GM12873 (cell line): ENCODE measurements at regions not wholly inside any gene's neighbourhood (a gene's known extent, or its start where the extent isn't known, plus 50 kb on each side); places are given as distances from the start of the nearest gene placed in this dataset.

Source experiments
- TF ChIP-seq, protein P1 (sequence below): IDR thresholded peaks from 2 replicates; pipeline ENCODE4 v1.5.1; 2012; ENCODE audit warnings: low read depth, mild to moderate bottlenecking, moderate library complexity, low read length, control low read depth; ENCODE audit not compliant: insufficient read depth; ENCODE audit errors: missing control alignments

DNA sequence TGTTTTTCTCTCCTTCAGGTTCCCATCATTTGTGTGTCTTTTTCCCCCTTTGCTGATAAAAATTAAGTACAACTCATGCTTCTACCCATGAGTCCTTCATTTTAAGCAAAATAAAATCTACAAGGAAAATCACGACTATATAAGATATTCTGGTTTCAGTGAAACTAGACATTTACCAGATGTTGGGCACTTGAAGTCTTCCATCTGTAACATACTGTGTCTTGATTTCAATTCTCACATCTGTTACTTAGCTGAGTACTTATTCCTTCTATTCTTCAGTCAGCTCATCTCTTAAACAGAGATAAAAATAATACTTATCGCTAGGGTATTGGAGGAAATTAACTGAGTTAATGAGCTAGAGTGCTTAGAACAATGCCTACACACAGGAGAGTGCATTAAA is 893.0 kb upstream of the SOX9 start:
- TF ChIP-seq, protein P1, sequence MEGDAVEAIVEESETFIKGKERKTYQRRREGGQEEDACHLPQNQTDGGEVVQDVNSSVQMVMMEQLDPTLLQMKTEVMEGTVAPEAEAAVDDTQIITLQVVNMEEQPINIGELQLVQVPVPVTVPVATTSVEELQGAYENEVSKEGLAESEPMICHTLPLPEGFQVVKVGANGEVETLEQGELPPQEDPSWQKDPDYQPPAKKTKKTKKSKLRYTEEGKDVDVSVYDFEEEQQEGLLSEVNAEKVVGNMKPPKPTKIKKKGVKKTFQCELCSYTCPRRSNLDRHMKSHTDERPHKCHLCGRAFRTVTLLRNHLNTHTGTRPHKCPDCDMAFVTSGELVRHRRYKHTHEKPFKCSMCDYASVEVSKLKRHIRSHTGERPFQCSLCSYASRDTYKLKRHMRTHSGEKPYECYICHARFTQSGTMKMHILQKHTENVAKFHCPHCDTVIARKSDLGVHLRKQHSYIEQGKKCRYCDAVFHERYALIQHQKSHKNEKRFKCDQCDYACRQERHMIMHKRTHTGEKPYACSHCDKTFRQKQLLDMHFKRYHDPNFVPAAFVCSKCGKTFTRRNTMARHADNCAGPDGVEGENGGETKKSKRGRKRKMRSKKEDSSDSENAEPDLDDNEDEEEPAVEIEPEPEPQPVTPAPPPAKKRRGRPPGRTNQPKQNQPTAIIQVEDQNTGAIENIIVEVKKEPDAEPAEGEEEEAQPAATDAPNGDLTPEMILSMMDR: no peak

DNA sequence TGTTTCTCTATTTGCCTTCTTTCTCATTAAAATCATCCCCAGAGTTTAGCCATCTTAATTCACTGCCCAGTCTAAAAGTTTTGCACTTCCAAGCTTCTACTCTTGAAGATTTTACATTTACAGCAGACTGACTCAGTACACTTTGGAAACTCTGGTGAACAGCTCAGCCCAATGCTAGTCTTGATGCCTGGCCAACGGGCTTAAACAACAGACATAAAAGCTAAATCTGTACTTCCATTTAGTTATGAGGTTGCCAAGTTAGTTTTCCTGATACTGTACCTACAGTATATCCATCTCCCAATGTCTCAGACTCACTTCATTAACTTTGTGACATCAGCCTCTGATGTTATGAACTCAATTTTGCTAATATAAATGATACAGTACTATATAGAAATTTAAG is 891.8 kb upstream of the SOX9 start:
- TF ChIP-seq, protein P1: no peak

DNA sequence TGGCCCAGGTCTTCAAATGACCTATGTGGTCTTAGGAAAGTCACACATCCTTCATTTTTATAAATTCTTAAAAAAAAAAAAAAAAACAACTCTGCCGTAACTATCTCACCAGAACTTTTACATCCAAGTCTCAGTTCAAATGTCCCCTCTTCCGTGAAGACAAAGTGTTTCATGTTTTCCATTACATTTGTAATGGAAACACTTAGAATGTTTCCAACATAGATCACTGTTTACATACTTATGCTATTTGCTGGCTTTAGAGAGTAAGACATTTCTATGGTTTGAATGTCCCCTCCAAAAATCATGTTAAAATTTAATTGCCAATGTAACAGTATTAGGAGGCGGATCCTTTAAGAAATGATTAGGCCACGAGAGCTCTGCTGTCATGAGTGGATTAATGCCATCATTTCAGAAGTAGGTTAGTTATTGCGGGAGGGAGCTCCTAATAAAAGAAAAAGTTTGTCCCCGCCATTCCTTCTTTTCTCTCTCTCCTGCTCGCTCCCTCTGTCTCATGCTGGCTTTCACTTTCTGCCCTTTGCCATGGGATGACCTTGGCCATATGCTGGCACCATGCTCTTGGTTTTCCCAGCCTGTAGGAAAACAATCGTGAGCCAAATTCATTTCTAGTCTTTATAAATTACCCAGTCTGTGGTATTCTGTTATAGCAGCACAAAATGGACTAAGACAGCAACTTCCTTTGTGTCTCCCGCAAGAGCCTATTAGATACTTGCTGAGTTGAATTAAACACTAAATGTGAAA is 887.8 kb upstream of the SOX9 start:
- TF ChIP-seq, protein P1: no peak

DNA sequence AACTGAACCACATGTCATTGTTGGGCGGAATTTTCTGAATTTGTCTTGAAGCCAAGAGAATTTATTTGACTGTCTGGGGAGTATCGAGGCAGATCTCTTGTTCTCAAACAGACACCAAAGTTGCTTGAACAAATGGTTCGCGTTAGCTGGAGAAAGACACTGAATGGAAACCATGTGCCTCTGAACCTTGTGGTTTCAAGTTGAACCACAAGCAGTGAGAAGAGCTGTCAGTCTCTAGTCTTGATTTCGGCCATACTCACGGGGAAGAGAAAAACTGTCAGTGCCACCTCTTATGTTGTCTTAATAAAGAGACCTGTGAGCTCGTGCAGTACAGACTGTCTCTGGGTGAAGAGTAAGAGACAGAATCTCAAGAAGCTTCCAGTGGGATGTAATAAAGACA is 886.5 kb upstream of the SOX9 start:
- TF ChIP-seq, protein P1: no peak

DNA sequence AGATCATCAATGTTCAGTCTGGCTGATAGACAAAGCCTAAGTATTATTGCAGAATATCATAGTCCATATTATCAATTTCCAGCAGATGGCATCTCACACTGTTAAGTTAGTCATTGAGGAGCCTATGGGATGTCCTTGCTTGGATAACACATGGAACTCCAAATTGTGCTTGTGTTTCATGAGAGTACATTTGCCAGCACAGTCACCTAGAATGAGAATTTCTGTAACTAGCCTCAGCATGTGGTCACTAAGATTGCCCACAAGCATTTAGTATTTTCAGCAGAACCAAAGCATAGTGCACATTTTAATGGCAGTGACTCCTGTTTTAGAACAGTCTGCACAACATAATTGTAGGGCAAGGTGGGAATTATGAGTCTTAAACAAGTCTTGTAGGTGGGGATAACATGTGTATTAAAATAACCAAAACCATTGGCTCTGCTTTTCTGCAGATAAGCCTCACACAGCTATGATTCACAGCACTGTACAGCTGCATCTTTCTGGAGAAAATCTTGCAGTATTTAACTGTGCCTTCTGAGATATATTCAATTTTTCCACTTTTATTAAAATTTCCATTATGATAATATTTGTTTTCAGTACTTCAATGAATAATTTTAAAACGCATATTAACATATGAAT is 882.8 kb upstream of the SOX9 start:
- TF ChIP-seq, protein P1: no peak

DNA sequence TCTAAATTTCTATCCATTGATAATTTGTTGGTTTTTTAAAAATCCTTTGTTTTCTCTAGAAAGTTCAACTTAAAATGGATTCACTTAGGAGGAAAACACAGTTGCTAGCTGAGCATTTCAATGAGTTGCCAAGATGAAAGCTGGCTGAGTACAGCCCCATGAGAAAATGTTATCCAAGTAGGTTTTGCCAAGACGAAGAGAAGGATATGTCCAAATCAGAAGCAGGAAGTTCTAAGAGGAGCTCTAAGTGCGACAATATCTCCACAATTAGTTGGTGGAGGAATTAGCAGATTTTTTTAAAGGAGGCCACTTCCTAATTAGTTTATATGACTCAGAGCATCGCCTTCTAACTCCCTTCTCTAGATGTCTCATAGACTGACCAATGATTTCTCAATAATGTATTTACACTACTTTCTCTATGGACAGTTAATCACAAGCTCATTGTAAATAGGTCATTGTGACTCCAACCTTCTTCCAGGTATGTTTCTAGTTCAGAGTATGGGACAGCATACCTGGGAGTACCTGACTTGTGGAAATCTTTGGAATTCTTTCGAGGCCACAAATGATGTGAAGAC is 873.3 kb upstream of the SOX9 start:
- TF ChIP-seq, protein P1: no peak

DNA sequence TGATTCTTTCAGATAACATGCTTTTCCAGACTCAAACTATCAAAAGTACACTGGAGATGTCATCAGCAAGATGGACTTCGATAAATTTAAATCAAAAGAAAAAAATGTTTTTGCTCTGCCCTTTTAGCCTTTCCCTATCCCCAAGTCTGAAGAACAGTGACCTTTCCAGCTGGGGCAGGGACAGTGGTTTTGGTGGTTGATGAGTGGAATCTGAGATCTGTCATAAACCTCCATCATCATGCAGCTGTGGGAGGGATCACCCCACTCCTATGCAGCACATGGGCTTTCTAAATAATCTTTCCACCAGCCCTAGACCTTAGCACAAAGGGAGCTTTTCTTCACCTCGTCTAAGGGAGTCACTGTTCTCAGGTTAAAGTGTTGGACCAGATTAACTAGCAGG is 869.5 kb upstream of the SOX9 start:
- TF ChIP-seq, protein P1: no peak
